ENCODE measurements at regions not wholly inside any gene's neighbourhood (a gene's known extent, or its start where the extent isn't known, plus 50 kb on each side); places are given as distances from the start of the nearest gene placed in this dataset.

DNA sequence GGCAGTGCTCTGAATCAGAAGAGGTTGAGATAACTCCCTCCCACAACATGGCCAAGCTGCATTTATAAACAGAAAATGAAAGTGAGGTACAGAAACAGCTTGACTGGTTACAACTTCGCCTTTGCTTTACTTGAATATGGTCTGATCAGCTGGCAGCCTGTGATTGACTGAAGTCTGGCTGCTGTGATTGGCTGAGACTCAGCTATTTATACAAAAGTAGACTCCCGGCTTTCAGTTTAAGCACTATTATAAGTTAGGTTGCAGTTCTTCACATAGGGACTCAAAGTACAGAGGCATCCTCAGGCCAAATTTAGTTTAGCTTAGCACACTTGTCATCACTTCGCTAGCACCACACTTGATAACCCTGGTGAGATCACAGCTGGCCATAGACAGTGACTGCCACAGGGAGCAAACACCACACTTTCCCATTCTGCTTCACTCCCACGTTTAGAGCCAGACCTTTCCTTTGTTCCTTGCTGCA lies 362.6 kb downstream of the EPM2A start:
- in situ Hi-C loops (cut with HindIII; ENCODE audit: low sequenced_read_pairs): no loop called here

DNA sequence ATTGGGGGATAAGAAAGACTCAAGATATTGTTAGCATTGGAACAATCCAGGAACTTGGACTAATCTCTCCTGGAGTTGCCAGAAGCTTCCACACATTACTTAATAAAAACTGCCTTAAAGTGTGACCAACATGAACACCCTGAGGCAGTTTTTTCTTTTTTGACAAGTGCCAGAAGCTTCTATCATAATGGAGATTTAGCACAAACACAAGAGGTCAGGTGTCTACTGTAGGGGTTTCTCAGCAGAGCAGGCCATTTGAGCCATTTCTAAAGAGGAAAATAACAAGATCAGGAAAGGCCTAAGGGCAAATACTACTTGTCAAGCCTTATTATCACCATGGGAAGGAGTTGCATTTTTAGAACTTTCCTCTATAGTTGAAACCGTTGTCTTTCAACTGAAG lies 361.5 kb downstream of the EPM2A start:
- in situ Hi-C loops (cut with HindIII; ENCODE audit: low sequenced_read_pairs): no loop called here

DNA sequence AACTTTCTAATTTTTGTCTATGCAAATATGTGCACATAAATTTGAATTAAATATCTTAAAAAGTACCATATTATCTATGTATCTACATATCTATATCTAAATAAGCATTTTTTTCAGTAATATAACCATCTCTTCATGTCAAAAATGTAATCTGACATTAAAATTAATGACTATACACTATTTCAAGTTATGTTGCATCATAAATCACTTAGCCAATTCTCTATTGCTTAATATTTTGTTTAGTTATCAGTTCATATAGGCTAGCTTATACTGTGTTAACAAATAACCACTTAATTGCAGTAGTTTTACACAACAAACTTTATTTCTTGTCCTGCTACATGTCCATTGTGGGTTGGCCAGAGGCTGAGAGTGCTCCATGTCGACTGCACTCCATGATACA lies 360.8 kb downstream of the EPM2A start:
- in situ Hi-C loops (cut with HindIII; ENCODE audit: low sequenced_read_pairs): no loop called here

DNA sequence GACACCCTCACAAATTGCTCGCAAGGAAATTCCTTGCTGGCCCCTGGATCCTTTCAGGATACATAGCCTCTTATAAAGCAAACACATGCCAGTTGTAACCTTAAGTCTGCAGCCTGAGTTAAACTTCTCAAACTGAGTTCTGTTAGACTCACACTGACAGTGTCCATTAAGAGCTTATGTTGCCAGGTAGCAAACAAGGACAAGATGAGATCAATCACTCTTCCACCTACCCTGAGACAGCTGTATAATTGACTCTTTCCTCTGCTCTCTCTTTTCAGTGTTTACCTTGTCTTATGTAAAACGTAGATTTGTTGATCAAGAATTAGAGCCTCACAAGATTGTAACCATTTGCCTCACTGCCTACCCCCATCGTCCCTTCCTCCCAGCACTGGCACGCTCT lies 359.8 kb downstream of the EPM2A start:
- in situ Hi-C loops (cut with HindIII; ENCODE audit: low sequenced_read_pairs): loop anchor here (25.0 kb wide), 1 partner anchor 162 kb away; no protein-coding TSS in a partner anchor

DNA sequence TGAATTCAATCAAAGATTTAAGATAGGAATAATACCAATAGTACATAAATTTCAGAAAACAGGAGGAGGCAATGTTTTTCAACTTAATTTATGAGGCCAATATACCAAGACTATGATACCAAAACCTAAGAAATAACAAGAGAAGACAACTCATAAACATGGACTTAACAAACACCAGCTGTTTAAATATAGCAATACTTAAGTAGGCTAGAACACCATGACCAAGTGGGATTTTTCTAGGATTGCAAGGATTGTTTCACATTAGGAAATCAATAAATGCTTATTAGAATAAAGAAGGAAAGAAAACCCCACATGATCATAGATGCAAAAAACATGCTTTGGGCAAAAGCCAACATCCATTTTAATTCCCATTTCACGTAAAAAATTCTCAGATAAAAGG lies 355.1 kb downstream of the EPM2A start:
- in situ Hi-C loops (cut with HindIII; ENCODE audit: low sequenced_read_pairs): loop anchor here (25.0 kb wide), 1 partner anchor 157 kb away; no protein-coding TSS in a partner anchor

DNA sequence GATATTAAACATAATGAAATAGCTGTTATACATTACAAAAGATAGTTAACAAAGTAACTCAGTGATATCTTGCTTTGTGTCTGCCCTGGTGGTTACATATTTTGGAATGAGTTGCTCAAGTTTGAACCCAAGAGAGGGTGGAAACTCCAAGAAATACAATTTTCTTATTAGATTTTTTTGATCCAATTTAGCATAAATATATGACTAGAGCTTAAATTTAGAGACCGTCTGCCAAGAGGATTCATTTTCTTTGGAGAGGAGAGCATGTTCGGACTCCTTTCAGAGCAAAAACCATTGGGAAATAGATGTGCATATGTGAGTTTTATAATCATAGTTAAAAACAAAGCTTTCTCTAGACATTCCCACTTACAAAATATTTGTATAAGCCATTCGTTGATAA lies 353.4 kb downstream of the EPM2A start:
- in situ Hi-C loops (cut with HindIII; ENCODE audit: low sequenced_read_pairs): loop anchor here (25.0 kb wide), 1 partner anchor 155 kb away; no protein-coding TSS in a partner anchor

DNA sequence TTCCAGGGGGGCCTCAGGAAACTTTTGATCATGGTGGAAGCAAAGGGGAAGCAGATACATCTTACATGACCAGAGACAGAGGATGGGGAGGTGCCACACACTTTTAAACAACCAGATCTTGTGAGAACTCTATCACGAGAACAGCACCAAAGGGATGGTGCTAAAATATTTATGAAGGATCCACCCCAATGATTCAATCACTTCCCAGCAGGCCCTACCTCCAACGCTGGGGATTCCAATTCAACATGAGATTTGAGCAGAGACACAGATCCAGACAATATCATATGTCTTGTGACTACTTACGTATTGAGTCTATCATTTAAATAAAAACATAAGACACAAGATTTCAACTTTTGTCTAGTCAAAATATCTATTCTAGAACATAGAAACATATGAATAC lies 351.9 kb downstream of the EPM2A start:
- in situ Hi-C loops (cut with HindIII; ENCODE audit: low sequenced_read_pairs): loop anchor here (25.0 kb wide), 1 partner anchor 154 kb away; no protein-coding TSS in a partner anchor

DNA sequence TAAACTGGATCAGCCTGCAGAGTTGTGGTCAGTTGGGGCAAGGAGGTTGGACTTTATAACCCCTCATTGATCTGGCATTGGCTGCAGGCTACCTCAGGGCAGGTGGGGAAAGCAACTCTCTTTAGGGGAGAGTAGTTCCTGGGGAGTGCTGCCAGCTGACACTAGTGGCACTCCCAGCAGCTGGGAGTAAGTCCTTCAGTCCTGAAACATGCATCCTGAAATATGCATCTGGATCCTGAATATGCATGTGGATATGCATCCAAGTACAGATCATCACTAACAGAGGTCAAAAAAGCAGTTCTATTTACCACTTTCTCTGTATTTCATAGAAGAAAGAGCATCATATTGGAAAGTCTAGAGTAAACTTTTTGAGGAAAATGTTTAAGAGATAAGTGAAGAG lies 350.8 kb downstream of the EPM2A start:
- in situ Hi-C loops (cut with HindIII; ENCODE audit: low sequenced_read_pairs): loop anchor here (25.0 kb wide), 1 partner anchor 153 kb away; no protein-coding TSS in a partner anchor

DNA sequence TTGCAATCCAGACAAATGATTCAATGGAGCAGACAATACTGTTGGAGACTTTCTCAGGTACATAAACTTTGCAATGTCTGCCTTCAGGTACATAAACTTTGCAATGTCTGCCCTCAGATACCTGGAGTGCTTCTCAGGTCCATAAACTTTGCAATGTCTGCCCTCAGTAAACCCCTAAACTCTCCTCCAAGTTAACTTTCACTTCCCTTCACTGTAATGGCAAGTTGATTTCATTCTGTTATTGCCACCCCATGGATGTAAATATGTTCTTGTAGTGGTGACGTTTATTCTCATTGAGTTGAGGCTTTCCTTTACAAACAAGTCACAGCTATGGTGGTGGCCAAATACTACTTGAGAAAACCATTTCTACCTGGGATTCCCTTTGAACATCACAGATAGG lies 338.8 kb downstream of the EPM2A start:
- in situ Hi-C loops (cut with HindIII; ENCODE audit: low sequenced_read_pairs): loop anchor here (25.0 kb wide), 1 partner anchor 141 kb away; no protein-coding TSS in a partner anchor

DNA sequence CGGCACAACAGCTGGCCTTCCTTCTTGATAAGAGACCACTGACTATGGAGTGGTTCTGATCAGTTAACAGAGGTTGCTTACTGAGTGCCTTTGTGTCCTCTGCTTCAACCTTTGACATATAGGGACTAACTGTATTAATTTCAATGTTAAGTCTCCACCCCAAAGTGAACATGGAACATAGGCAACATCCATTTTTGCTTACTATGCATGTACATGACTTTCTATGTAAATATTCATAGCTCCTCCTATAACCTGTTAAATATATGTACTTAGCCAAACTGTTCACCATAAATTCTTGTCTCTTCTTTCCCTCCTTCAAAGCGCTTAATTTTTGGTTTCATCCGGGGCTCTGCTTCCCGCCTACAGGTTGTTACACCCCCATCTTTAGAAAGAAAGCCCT lies 334.8 kb downstream of the EPM2A start:
- in situ Hi-C loops (cut with HindIII; ENCODE audit: low sequenced_read_pairs): no loop called here

DNA sequence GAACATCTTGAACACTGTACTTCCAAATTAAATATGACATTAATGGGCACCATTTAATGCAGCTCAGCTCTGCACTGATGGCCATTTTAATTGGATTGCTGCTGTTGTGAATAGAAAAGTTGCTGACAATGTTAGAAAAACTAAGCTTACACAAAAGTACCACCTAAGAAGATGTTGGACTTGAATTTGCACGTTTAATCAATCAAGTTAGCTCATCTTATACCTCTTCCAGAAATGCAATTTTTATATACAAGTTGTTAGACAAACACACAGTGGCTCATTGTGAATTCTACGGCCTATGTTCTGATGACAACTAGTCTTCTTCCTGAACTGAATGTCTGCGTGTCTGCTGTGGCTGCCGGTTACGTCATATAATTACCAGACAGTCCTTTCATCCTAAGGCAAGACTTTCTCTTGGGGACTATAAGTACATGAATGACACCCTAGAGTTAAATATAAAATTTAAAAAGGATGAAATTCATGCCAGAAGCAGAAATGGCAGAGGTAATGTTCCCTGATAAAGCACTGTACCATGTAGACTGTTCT lies 330.2 kb downstream of the EPM2A start:
- in situ Hi-C loops (cut with HindIII; ENCODE audit: low sequenced_read_pairs): no loop called here

DNA sequence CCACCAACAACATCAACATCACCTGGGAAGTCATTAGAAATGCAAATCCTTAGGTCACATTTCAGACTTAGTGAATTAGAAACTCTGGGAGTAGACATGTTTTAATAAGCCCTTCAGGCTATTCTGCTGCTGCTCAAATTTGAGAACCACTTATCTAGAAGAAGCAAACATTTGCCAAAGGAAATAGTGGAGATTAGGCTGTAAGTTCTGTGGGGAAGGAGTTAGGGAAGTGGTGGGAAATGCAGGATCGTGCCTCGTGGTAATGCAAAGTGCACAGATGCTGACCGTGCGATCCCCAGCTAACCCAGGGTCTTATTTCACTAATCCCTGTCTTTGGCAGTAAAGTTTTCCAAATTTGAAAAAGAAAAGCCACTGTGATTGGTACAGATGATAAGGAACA lies 328.5 kb downstream of the EPM2A start:
- in situ Hi-C loops (cut with HindIII; ENCODE audit: low sequenced_read_pairs): no loop called here

DNA sequence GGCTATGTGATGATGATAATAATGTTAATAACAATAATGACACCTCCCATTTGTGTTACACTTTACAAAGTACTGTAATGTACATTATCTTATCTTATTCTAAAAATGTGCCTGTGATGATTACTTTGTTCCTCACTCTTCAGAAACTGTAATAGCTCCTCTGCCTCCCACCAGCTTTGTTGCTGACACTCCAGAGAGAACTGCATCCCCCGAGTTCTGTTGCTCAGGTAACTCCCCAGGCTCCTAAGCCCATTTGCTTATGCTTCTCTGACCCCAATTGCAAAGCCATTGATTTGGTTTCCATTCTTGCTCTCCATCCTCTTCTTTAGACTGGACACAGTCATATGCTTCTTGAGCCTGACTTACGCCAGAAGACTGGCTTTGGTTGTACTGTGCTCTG lies 319.7 kb downstream of the EPM2A start:
- in situ Hi-C loops (cut with HindIII; ENCODE audit: low sequenced_read_pairs): no loop called here

DNA sequence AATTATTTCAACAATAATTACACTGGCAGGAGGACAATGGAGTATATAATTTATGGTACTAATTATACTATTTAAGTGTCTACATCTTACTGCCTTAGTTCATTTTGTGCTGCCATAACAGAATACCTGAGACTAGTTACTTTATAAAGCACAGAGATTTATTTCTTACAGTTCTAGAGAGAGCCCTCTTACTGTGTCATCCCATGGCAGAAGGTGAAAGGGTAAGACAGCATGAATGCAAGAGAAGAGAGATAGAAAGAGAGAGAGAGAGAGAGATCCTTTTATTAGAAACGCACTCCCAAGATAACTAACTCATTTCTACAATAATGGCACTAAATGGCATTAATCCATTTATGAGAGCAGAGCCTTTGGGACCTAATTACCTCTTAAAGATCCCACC lies 314.7 kb downstream of the EPM2A start:
- in situ Hi-C loops (cut with HindIII; ENCODE audit: low sequenced_read_pairs): no loop called here

DNA sequence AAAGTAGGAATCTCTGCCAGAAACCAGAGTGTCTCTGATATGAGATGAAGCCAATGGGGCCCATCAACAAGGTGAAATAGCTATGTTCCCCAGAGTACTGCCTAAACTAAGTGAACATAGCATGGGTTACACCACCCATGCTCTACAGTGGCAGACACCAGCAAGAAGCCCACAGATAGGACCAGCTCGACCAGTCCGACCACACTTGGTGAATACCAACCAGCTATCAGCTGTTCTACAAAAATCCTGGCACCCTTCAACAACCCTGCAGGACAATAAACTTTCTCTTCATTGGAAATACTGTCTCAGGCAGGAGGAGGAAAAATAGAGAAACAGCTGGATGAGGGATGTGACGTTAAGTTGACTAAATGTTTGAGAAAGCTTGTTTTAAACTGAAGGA lies 311.4 kb downstream of the EPM2A start:
- in situ Hi-C loops (cut with HindIII; ENCODE audit: low sequenced_read_pairs): no loop called here

DNA sequence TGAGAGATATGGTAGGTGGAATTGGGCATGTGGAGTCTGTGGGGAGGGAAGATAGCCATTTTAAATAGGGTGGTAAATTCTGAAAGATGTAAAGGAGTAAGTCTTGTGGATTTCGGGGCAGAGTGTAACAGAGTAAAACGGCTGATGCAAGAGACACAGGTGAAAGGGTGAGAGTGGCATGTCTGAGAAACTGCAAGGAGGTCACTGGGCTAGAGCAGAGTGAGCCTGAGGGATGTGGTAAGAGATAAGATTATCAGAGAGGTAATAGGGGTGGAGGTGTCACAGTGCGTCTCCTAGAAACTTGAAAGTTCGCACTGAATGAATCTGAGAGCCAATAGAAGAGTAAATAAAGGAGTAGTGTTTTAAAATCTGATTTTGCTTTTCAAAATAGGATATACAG lies 308.1 kb downstream of the EPM2A start:
- in situ Hi-C loops (cut with HindIII; ENCODE audit: low sequenced_read_pairs): no loop called here

DNA sequence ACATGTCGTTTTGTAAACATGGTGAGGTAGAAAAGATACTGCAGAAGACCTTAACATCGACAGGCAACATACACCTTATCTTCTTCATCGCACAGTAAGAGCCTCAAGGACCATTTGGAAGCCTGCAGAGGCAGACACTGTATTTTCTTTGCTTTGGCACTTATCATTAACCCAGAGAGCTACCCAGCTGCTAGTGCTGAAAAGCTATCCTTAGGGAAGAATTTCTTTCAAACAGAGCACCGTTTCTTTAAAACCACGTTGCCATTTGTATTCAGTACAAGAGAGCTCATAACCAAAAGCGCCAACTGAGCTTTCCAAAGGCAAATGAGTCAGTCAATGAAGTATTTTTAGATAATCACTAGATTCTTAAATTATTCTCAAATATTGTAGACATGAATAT lies 306.6 kb downstream of the EPM2A start:
- in situ Hi-C loops (cut with HindIII; ENCODE audit: low sequenced_read_pairs): no loop called here

DNA sequence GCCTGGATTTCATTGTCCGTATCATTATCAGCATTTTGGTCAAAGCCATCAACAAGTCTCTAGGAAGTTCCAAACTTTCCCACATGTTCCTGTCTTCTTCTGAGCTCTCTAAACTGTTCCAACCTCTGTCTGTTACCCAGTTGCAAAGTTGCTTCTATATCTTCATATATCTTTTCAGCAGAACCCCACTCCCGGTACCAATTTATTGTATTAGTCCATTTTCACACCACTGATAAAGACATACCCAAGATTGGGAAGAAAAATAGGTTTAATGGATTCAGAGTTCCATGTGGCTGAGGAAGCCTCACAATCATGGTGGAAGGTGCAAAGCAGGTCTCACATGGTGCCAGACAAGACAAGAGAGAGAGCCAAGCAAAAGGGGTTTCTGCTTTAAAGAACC lies 293.2 kb downstream of the EPM2A start:
- in situ Hi-C loops (cut with HindIII; ENCODE audit: low sequenced_read_pairs): no loop called here

DNA sequence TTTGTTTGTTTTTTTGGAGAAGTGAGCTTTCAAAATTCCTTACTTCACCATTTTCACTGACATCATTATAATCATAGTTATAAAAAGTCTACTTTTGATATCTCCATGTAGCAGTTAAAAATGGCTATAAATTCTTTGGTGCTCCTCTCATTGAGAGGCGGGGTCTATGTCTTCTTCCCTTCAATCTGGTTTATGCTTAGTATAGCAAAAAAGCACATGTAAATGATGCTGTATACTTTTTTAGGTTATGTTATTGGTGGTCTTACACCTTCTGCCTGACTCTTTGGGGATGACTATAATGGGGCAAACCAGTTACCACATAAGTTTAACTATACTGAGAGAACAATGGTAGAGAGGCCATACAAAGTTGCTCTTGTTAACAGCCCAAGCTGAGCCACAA lies 289.6 kb downstream of the EPM2A start:
- in situ Hi-C loops (cut with HindIII; ENCODE audit: low sequenced_read_pairs): no loop called here

DNA sequence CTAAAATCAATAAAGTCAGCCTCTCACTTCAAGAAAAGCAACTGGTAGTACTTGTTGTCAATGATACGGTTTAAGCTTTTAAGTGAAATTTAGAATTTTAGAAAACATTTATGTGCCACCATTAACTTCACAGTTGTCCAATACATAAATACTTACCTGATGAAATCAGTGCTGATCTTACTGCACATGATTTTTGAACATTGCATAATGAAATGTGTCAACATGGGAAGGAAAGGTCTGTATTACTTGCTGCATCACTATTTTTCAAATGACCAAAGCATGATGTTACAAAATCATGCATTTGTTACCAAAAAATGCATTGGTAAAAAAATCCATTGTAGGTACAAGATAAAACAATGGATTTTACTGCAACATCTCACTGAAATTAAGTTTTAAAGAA lies 284.3 kb downstream of the EPM2A start:
- in situ Hi-C loops (cut with HindIII; ENCODE audit: low sequenced_read_pairs): no loop called here

DNA sequence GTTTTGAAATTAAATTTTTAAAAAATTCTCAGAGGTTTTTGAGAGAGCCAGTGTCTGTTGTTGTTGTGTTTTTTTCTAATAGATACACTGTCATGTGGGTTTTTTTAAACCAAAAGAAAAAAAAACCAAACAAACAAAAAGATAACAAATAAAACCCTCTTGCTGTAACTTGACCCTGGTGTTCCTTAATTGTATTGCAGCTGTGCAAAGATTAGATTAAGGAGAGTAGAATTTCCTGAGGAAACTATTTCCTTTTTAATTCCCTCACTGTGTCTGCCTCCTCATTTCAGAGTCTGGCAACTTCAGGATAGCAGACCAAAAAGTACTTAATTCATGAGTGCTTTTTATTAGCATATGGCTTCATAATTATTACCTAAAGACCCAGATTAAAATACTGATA lies 281.9 kb downstream of the EPM2A start:
- in situ Hi-C loops (cut with HindIII; ENCODE audit: low sequenced_read_pairs): no loop called here

DNA sequence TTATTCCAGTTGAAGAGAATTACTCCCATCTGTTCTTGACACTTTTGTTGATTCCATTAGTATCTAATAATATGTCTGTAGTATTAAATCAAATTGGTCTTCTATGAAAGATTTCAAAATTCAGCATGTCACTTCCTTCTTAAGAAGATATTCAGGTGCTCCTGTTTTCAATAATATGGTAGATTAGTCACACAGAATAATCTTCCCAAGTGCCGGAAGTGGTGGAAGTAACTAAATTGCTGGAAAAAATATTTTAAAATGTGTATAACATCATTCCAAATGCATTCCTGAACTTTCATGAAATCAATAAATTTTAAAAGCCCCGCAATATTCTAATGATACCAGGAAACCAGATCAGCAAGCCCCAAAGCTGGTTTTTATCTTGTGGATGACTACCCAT lies 281.3 kb downstream of the EPM2A start:
- in situ Hi-C loops (cut with HindIII; ENCODE audit: low sequenced_read_pairs): no loop called here

DNA sequence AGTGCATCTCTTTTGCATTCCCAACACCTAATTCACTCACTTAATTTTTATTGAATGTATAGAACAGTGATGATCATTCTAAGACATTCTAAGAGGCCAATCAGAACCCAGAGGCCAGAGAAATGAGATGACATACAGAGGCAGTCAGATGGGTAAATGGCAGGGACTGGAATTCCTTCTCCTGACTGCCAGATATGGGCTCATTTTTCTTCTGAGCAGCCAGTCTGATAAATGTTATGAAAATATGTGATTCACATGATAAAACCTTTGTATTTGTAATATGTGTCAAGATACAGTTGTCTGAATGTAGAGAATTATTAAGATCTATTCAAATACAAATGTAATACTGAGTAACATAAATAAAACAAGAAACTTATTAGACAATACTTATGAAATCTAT lies 277.8 kb downstream of the EPM2A start:
- in situ Hi-C loops (cut with HindIII; ENCODE audit: low sequenced_read_pairs): no loop called here
